ENCODE measurements at regions not wholly inside any gene's neighbourhood (a gene's known extent, or its start where the extent isn't known, plus 50 kb on each side); places are given as distances from the start of the nearest gene placed in this dataset.

GRCh38 chr12:89962648-89963047 lies 254.0 kb upstream of the ATP2B1 start:
- Mint-ChIP-seq H3K4me1 (peaks cover 40% of the 10 kb centered on the region), H3K36me3 (ENCODE audit: low read depth) (no peaks in the 10 kb centered on the region), H3K27me3 (no peaks in the 10 kb centered on the region), H3K27ac (peak overlapping the region; percentile 73), H3K9me3 (no peaks in the 10 kb centered on the region), H3K4me3 (no peak overlapping the region)
- CTCF ChIA-PET: interaction anchor here (0.8 to 1.0 kb wide), 2 partner anchors 254 to 298 kb away, joined by 3 to 4 read pairs; partner anchors contain the start of gene ATP2B1
- intact Hi-C loops (cut with micrococcal nuclease): loop anchor here (5.0 kb wide), 2 partner anchors 40 to 420 kb away; no protein-coding TSS in a partner anchor
- no peak for DNase-seq
- POLR2A ChIA-PET: interaction anchor here (1.0 to 1.7 kb wide), 3 partner anchors 8 to 254 kb away, joined by 3 to 9 read pairs (median 3); partner anchors contain the start of gene ATP2B1
- no peak for ATAC-seq (ENCODE audit: low read depth)
- TF ChIP-seq, protein P1, sequence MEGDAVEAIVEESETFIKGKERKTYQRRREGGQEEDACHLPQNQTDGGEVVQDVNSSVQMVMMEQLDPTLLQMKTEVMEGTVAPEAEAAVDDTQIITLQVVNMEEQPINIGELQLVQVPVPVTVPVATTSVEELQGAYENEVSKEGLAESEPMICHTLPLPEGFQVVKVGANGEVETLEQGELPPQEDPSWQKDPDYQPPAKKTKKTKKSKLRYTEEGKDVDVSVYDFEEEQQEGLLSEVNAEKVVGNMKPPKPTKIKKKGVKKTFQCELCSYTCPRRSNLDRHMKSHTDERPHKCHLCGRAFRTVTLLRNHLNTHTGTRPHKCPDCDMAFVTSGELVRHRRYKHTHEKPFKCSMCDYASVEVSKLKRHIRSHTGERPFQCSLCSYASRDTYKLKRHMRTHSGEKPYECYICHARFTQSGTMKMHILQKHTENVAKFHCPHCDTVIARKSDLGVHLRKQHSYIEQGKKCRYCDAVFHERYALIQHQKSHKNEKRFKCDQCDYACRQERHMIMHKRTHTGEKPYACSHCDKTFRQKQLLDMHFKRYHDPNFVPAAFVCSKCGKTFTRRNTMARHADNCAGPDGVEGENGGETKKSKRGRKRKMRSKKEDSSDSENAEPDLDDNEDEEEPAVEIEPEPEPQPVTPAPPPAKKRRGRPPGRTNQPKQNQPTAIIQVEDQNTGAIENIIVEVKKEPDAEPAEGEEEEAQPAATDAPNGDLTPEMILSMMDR (IDR thresholded peaks at IDR 0.05): no peak

DNA sequence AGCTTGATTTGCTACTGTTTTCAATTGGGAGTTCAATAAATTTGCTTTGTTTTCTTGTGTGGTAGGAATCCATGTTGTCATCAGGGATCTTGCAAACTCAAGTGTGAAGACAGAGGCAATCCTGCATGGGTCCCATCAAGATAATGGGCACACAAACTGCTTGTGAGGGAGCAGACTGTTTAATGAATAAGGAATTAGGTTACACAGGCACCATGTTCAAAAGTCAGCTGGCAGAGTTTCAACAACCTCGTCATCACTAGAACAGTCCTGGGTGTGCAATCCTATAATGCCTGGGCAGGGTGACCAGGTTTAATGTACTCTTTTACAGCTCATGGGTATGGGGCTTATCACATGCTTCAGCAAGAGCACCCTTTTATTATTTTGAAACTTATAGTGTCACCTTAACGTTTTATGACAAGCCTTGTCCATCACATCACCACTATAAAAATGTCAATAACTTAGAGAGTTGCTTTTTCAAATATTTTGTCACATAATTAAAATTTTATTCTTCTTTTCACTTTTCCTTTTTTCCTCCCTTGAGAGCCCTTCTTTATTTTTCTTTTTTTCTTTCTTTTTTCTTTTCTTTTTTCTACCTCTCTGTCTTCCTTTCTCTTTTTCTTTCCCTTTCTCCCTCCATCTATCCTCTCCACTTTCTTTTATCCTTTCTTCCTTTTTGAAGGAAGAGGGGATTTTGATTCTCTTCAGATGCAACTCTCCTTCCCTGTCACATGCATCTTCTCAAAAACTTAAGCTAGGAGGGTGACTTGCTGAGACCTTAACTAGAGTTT lies 252.2 kb upstream of the ATP2B1 start:
- DNase-seq: no peak
- intact Hi-C loops (cut with micrococcal nuclease): loop anchor here (1.0 to 5.0 kb wide), 7 partner anchors 10 to 418 kb away; no protein-coding TSS in a partner anchor
- TF ChIP-seq, protein P1 (IDR thresholded peaks at IDR 0.05): no peak
- Mint-ChIP-seq H3K9me3 (no peaks in the 10 kb centered on the region), H3K36me3 (ENCODE audit: low read depth) (no peaks in the 10 kb centered on the region), H3K4me1 (peaks cover 38% of the 10 kb centered on the region), H3K27ac (peak overlapping the region; percentile 85), H3K4me3 (peak overlapping the region; percentile 15), H3K27me3 (no peaks in the 10 kb centered on the region)
- peak; percentile 29 for ATAC-seq (ENCODE audit: low read depth)
- CTCF ChIA-PET: interaction anchor here (0.6 to 1.5 kb wide), 9 partner anchors 9 to 256 kb away, joined by 3 to 12 read pairs (median 4); partner anchors contain the start of gene ATP2B1
- POLR2A ChIA-PET: interaction anchor here (0.7 to 2.6 kb wide), 16 partner anchors 10 to 797 kb away, joined by 3 to 43 read pairs (median 6); partner anchors contain the start of gene ATP2B1

DNA sequence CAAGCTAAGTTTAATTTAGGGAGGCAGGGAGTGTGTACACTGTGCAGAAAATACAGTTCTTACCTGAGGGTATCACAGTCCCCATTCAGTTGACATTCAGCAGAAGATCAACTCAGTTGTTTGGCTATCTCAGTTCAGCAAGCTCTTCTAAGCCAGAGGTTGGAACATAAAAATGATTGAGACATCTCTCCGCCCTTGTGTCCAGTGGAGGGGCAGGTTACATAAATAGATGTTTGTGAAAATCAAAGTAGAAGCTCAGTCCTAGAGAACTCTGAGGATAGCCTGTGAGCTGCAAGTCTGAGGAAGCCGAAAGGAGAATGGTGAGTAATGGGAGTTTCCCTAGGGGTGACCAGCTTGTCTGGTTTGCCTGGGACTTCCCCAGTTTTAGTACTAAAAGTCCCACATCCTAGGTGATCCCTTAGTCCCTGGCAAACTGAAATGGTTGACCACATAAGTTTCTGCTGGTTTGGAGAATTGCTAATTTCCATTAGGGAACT lies 251.4 kb upstream of the ATP2B1 start:
- TF ChIP-seq, protein P1 (IDR thresholded peaks at IDR 0.05): no peak
- no peak for DNase-seq
- H3K27ac Mint-ChIP-seq: peak overlapping the region; percentile 85
- H3K4me3 Mint-ChIP-seq: peak overlapping the region; percentile 74
- intact Hi-C loops (cut with micrococcal nuclease): loop anchor here (1.0 to 5.0 kb wide), 7 partner anchors 10 to 418 kb away; no protein-coding TSS in a partner anchor
- H3K36me3 Mint-ChIP-seq (ENCODE audit: low read depth): no peaks in the 10 kb centered on the region
- ChIA-PET POLR2A (interaction anchor here (0.8 to 2.6 kb wide), 14 partner anchors 10 to 251 kb away, joined by 3 to 43 read pairs (median 6); partner anchors contain the start of gene ATP2B1), CTCF (interaction anchor here (0.7 to 1.5 kb wide), 8 partner anchors 9 to 408 kb away, joined by 3 to 12 read pairs (median 5); partner anchors contain the start of gene ATP2B1)
- H3K9me3 Mint-ChIP-seq: no peaks in the 10 kb centered on the region
- peak; percentile 92 for ATAC-seq (ENCODE audit: low read depth)
- no peaks in the 10 kb centered on the region for H3K27me3 Mint-ChIP-seq
- peaks cover 38% of the 10 kb centered on the region for H3K4me1 Mint-ChIP-seq

DNA sequence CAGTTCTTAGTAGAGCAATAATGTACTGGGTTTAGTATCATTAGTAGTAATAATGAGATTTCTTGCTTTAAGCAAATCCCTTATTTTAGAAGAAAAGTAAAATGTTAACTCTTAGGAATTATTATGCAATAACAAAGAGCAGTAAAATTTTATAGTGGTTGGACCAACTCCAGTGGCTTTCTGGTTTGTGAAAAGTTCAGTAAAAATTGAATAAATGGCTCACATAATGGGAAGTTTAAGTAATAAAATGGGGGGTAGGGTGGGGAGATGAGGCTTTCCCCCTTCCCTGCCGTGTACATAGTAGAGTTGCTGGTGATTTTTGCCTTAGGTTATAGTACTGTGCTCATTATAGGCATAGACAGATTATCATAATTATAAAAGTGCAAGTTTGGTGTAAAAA lies 250.5 kb upstream of the ATP2B1 start:
- ChIA-PET CTCF (interaction anchor here (0.7 to 1.5 kb wide), 3 partner anchors 55 to 407 kb away, joined by 3 to 12 read pairs (median 8); partner anchors contain the start of gene ATP2B1), POLR2A (interaction anchor here (0.5 to 2.6 kb wide), 6 partner anchors 8 to 250 kb away, joined by 3 to 43 read pairs (median 6); partner anchors contain the start of gene ATP2B1)
- Mint-ChIP-seq H3K9me3 (no peaks in the 10 kb centered on the region), H3K36me3 (ENCODE audit: low read depth) (no peaks in the 10 kb centered on the region), H3K27ac (no peak overlapping the region), H3K4me3 (peak overlapping the region; percentile 74), H3K27me3 (no peaks in the 10 kb centered on the region), H3K4me1 (peaks cover 38% of the 10 kb centered on the region)
- TF ChIP-seq, protein P1 (IDR thresholded peaks at IDR 0.05): no peak
- no peak for DNase-seq
- ATAC-seq (ENCODE audit: low read depth): no peak
- intact Hi-C loops (cut with micrococcal nuclease): loop anchor here (10.0 kb wide), 1 partner anchor 794 kb away; no protein-coding TSS in a partner anchor

Data from activated B cell treated with CpG ODN at 0.5 μM for 24 hours (primary cell).